HCT116 (cell line): ENCODE measurements at regions not wholly inside any gene's neighbourhood (a gene's known extent, or its start where the extent isn't known, plus 50 kb on each side); places are given as distances from the start of the nearest gene placed in this dataset.

Experiments used
- ATAC-seq: fragments of 200-7000 bp; cut with Tn5 transposase; 2 replicates; pipeline ENCODE4 v1.9.1; 2020; ENCODE audit warnings: mild to moderate bottlenecking, moderate library complexity
- BruUV-seq: library from RNA; stranded (reverse); fragments of 400-500 nt; replicated peaks from 2 replicates; lab custom pipeline; 2021; lab: Mats Ljungman, UMichigan
- CTCF ChIA-PET: fragments of 300-600 bp; sonication (Branson Sonifier 250); formaldehyde crosslinking; loops from one replicate; lab custom pipeline; 2021; ENCODE audit warnings: antibody characterized with exemption; lab: Charles Lee
- POLR2A ChIA-PET: fragments of 300-600, 350-600 bp; sonication (Branson Sonifier 250); formaldehyde crosslinking; loops from one replicate; lab custom pipeline; 2021; ENCODE audit warnings: antibody characterized with exemption; lab: Charles Lee
- RAD21 ChIA-PET, 2 experiments: fragments of 300-600 bp; sonication (Branson Sonifier 250); formaldehyde crosslinking; loops; one replicate each; lab custom pipeline; 2023; ENCODE audit warnings: low total read pairs in 2 of 2; ENCODE audit not compliant: uncharacterized antibody in 2 of 2, unreplicated experiment in 2 of 2, low non-redundant PET in 1 of 2; lab: Charles Lee
- DNase-seq: peaks from one replicate; pipeline ENCODE4 v3.0.0-alpha.2; 2010; ENCODE audit warnings: low read depth, low spot score
- H2AFZ ChIP-seq: fragments of 200-600 bp; shearing (Covaris generic), sonication (generic); 2 replicates; pipeline ENCODE4 v1.6.1; 2017; ENCODE audit warnings: low read depth, mixed run types, mixed read lengths, antibody characterized with exemption, low read length; ENCODE audit not compliant: poor library complexity, severe bottlenecking
- H3K27ac ChIP-seq: 2 replicates; pipeline ENCODE4 v1.5.1; 2012; ENCODE audit warnings: low read depth, low read length
- H3K27me3 ChIP-seq: fragments of 200-600 bp; sonication (generic); 2 replicates; pipeline ENCODE4 v1.6.1; 2016; ENCODE audit warnings: mixed run types, low read length, mixed read lengths; ENCODE audit not compliant: insufficient read depth
- H3K36me3 ChIP-seq, 2 experiments: fragments of 200-500 bp in 1 of 2; fragments of 200-600 bp in 1 of 2; sonication (Bioruptor generic) in 1 of 2; sonication (generic) in 1 of 2; 2 replicates each; pipeline versions ENCODE4 v1.5.1 to v1.6.1; 2014 to 2016; ENCODE audit warnings: low read length in 2 of 2, inconsistent platforms in 1 of 2, mixed read lengths in 1 of 2, mixed run types in 1 of 2; ENCODE audit not compliant: insufficient read depth in 2 of 2, control insufficient read depth in 1 of 2
- H3K4me1 ChIP-seq, 2 experiments: fragments of 200-600 bp in 1 of 2; sonication (generic) in 1 of 2; 2 replicates each; pipeline versions ENCODE4 v1.5.1 to v1.6.1; 2012 to 2017; ENCODE audit warnings: low read length in 2 of 2, inconsistent platforms in 1 of 2, mild to moderate bottlenecking in 1 of 2, mixed read lengths in 1 of 2, mixed run types in 1 of 2, moderate library complexity in 1 of 2; ENCODE audit not compliant: insufficient read depth in 2 of 2, control insufficient read depth in 1 of 2
- H3K4me2 ChIP-seq: fragments of 200-600 bp; sonication (generic); 2 replicates; pipeline ENCODE4 v1.6.1; 2017; ENCODE audit warnings: mixed run types, low read length, mixed read lengths
- H3K4me3 ChIP-seq, 2 experiments: fragments of 200-600 bp in 1 of 2; sonication (generic) in 1 of 2; replicated peaks in 1 of 2; 2 replicates each; pipeline ENCODE4 v1.5.1; 2011 to 2016; ENCODE audit warnings: low read length in 2 of 2, control low read depth in 1 of 2, low read depth in 1 of 2, mild to moderate bottlenecking in 1 of 2, mixed read lengths in 1 of 2, mixed run types in 1 of 2
- H3K79me2 ChIP-seq: fragments of 200-600 bp; sonication (generic); 2 replicates; pipeline ENCODE4 v1.6.1; 2017; ENCODE audit warnings: mild to moderate bottlenecking, mixed run types, low read length, moderate library complexity, mixed read lengths; ENCODE audit not compliant: insufficient read depth
- H3K9ac ChIP-seq: fragments of 200-600 bp; sonication (generic); 2 replicates; pipeline ENCODE4 v1.6.1; 2016; ENCODE audit warnings: low read length, mixed read lengths
- H3K9me2 ChIP-seq: fragments of 200-600 bp; sonication (generic), shearing (Covaris generic); 2 replicates; pipeline ENCODE4 v1.6.1; 2017; ENCODE audit warnings: mixed run types, mild to moderate bottlenecking, moderate library complexity; ENCODE audit not compliant: insufficient read depth
- H3K9me3 ChIP-seq, 2 experiments: fragments of 200-500 bp in 1 of 2; fragments of 200-600 bp in 1 of 2; sonication (Bioruptor generic) in 1 of 2; sonication (generic) in 1 of 2; 2 replicates each; pipeline ENCODE4 v1.6.1; 2014 to 2017; ENCODE audit warnings: low read length in 2 of 2, mixed read lengths in 2 of 2, inconsistent platforms in 1 of 2, low read depth in 1 of 2, mild to moderate bottlenecking in 1 of 2, mixed run types in 1 of 2, moderate library complexity in 1 of 2; ENCODE audit not compliant: control insufficient read depth in 1 of 2, insufficient read depth in 1 of 2
- H4K20me1 ChIP-seq: fragments of 200-600 bp; sonication (generic), shearing (Covaris generic); 2 replicates; pipeline ENCODE4 v1.6.1; 2017; ENCODE audit warnings: mixed run types, mild to moderate bottlenecking, moderate library complexity; ENCODE audit not compliant: insufficient read depth
- ATF3 ChIP-seq: IDR thresholded peaks from 2 replicates; pipeline ENCODE4 v1.6.1; 2012
- CTCF ChIP-seq, 3 experiments: fragments of 200-600 bp in 1 of 3; sonication (generic) in 1 of 3; IDR thresholded peaks in 2 of 3; conservative IDR thresholded peaks in 1 of 3; 2 replicates each; pipeline ENCODE4 v1.5.1; 2012 to 2017; ENCODE audit warnings: low read depth in 2 of 3, low read length in 2 of 3, antibody characterized with exemption in 1 of 3, borderline replicate concordance in 1 of 3, control low read depth in 1 of 3, mild to moderate bottlenecking in 1 of 3, mixed read lengths in 1 of 3, mixed run types in 1 of 3, moderate library complexity in 1 of 3; ENCODE audit not compliant: insufficient read depth in 1 of 3
- EGR1 ChIP-seq: IDR thresholded peaks from 2 replicates; pipeline ENCODE4 v1.6.1; 2012; ENCODE audit warnings: low read depth
- JUND ChIP-seq: IDR thresholded peaks from 2 replicates; pipeline ENCODE4 v1.6.1; 2012
- MAX ChIP-seq: IDR thresholded peaks from 2 replicates; pipeline ENCODE4 v1.6.1; 2012
- POLR2A ChIP-seq: IDR thresholded peaks from 2 replicates; pipeline ENCODE4 v1.7.0; 2011; ENCODE audit warnings: borderline replicate concordance; ENCODE audit not compliant: insufficient read depth, insufficient read length; ENCODE audit errors: extremely low read depth
- POLR2AphosphoS5 ChIP-seq: IDR thresholded peaks from 2 replicates; pipeline ENCODE4 v1.6.1; 2011; ENCODE audit warnings: mild to moderate bottlenecking, low read depth, low read length, moderate library complexity
- RAD21 ChIP-seq: IDR thresholded peaks from 2 replicates; pipeline ENCODE4 v1.6.1; 2012; ENCODE audit warnings: low read depth, mild to moderate bottlenecking
- SIN3A ChIP-seq: IDR thresholded peaks from 2 replicates; pipeline ENCODE4 v1.6.1; 2012; ENCODE audit warnings: low read depth
- SP1 ChIP-seq: IDR thresholded peaks from 2 replicates; pipeline ENCODE4 v1.6.1; 2012; ENCODE audit warnings: low read depth
- YY1 ChIP-seq: IDR thresholded peaks from 2 replicates; pipeline ENCODE4 v1.6.1; 2011; ENCODE audit warnings: low read length, low read depth, moderate library complexity, mild to moderate bottlenecking; ENCODE audit not compliant: insufficient replicate concordance; ENCODE audit errors: extremely low read depth
- ZBTB33 ChIP-seq: IDR thresholded peaks from 2 replicates; pipeline ENCODE4 v1.6.1; 2011; ENCODE audit warnings: mild to moderate bottlenecking, low read length, moderate library complexity; ENCODE audit not compliant: insufficient replicate concordance; ENCODE audit errors: extremely low read depth
- ZNF274 ChIP-seq: fragments of 200-500 bp; sonication (Bioruptor generic); IDR thresholded peaks from 2 replicates; pipeline ENCODE4 v1.6.1; 2014; ENCODE audit warnings: mild to moderate bottlenecking, low read depth, low read length, inconsistent platforms
- intact Hi-C: fragments of 100-400 bp; cut with micrococcal nuclease; formaldehyde crosslinking; loops from 2 replicates; pipeline ENCODE4 v1.10.0; 2022

DNA sequence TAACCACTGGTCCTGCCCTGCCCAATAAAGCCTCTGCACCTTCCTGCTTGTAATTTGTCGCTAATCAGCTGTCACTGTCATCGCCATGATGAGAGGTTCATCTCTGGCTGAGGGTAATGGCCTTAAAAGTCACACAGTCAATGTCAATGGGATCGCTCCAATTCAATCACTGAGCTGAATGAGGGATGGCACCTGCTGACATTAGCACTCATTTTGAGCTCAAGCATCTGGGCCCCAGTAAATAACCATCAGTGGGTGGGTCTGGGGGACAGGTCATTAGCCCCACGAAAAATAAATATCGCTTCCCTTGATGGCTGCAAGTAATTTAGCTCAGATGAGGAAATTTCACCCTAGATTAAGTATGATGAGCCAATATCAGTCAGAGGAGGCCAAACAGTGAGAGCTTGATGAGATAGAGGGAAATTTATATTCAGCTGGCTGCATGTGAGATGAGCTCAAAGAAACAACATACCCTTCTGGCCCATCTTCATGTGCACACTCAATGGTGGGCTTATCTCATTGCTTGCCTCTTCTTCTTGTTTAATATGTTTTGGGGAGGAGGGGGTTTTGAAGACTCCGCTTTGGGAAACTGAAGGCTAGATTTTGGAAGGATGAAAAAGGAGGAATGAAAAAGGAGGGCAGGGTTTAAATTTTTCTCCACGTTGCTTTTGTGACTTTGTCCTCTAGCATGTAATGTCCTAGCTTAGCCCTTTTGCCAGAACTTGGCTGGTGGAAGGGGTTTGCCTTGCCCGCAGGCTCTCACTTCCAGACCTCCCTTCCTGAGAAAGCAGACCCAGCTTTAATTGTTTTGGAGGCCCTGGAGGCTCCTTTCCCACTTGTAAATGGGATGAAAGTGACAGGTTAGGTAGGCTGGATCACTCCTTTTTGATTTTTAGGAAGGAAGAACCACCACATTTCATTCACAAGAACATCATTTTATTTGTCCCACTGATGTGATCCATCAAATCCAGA, 84.8 kb upstream of the PAQR3 start:
- Histone ChIP-seq H3K36me3 (no peaks in the 10 kb centered on the region), H3K27ac (no peak overlapping the region), H3K79me2 (no peaks in the 10 kb centered on the region), H3K4me3 (no peak overlapping the region), H3K4me1 (no peaks in the 10 kb centered on the region), H4K20me1 (no peaks in the 10 kb centered on the region), H2AFZ (no peak overlapping the region), H3K9me2 (no peaks in the 10 kb centered on the region), H3K27me3 (no peaks in the 10 kb centered on the region; the same call in 1 of the 2 replicates), H3K9me3 (no peaks in the 10 kb centered on the region), H3K9ac (no peak overlapping the region), H3K4me2 (no peak overlapping the region)
- ChIA-PET CTCF (interaction anchor here (1.7 kb wide), 1 partner anchor 18 kb away, joined by 3 read pairs; no protein-coding TSS in a partner anchor), RAD21 (no interaction called here), POLR2A (no interaction called here)
- no peak for TF ChIP-seq RAD21
- no peak for TF ChIP-seq YY1
- TF ChIP-seq ATF3: no peak
- no peak for TF ChIP-seq EGR1
- TF ChIP-seq JUND: no peak
- no peak for TF ChIP-seq SIN3A
- TF ChIP-seq POLR2A: no peak
- intact Hi-C loops: no loop called here
- no peak for DNase-seq
- no peak for ATAC-seq
- BruUV-seq: no TSS peak

DNA sequence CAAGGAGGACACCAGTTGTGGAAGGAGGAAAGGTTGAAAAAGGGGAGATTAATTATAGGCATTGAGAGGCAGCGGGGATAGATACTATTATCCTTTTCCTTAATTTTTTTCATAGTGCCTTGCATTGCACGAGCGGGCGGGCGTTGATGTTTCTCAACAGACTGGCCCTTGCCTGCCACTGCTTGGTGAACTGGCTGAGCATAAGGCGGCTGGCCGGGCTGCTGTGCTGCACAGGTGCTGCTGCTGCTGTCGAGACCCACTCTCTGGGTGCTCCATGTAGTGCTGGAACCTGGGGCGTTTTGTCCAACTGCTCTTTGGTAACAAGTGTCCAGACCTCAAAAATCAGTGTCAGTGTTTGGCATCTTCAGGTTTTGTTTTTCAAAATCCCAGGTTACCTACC, 83.3 kb upstream of the PAQR3 start:
- Histone ChIP-seq H3K4me1 (no peaks in the 10 kb centered on the region), H3K9ac (no peak overlapping the region), H3K36me3 (no peaks in the 10 kb centered on the region), H3K9me2 (no peaks in the 10 kb centered on the region), H3K4me2 (no peak overlapping the region), H3K4me3 (no peak overlapping the region), H3K79me2 (no peaks in the 10 kb centered on the region), H3K9me3 (no peaks in the 10 kb centered on the region), H3K27ac (no peak overlapping the region), H2AFZ (no peak overlapping the region), H4K20me1 (no peaks in the 10 kb centered on the region), H3K27me3 (no peaks in the 10 kb centered on the region; the same call in 1 of the 2 replicates)
- no TSS peak for BruUV-seq
- ChIA-PET POLR2A (no interaction called here), RAD21 (no interaction called here), CTCF (no interaction called here)
- intact Hi-C loops: no loop called here
- DNase-seq: no peak
- no peak for ATAC-seq
- TF ChIP-seq RAD21 (no peak), ZNF274 (no peak), POLR2A (no peak), ZBTB33 (no peak), SP1 (no peak), POLR2AphosphoS5 (no peak), ATF3 (no peak), MAX (no peak), CTCF (IDR thresholded peaks at IDR 0.05 in 2 of 3, conservative IDR thresholded peaks at IDR 0.05 in 1 of 3; ENCODE audit: borderline replicate concordance in 1 of 3, insufficient read depth in 1 of 3, low read depth in 2 of 3, low read length in 2 of 3) (no peak), YY1 (no peak), JUND (no peak)
